Activated CD4-positive, alpha-beta T cell treated with anti-CD3 and anti-CD28 coated beads, Interleukin-2, amount 50 U/mL, for 48 hours (primary cell): ENCODE measurements at regions not wholly inside any gene's neighbourhood (a gene's known extent, or its start where the extent isn't known, plus 50 kb on each side); places are given as distances from the start of the nearest gene placed in this dataset.
"Not testable (repeated sequence)": the region's sequence is repeated elsewhere in the genome, so short reads cannot be mapped to it uniquely, and the experiment has no call there.

ENCODE experiments used
- DNase-seq, 2 experiments: peaks; one replicate each; pipeline ENCODE4 v3.0.0-alpha.2; 2020

- DNase-seq, result peak; percentile 33 to 47
Measured at GRCh38 chrX:65821721-65822496, 154.5 kb downstream of the MSN start.

- DNase-seq, result not testable (repeated sequence)
Measured at GRCh38 chrX:65819983-65820382, 152.5 kb downstream of the MSN start.

- no peak for DNase-seq
Measured at GRCh38 chrX:65813245-65813644, 145.8 kb downstream of the MSN start.

GRCh38 chrX:65811558-65812228 is 144.2 kb downstream of the MSN start:
- no peak for DNase-seq
